SU-DHL-6 (cell line): ENCODE measurements at regions not wholly inside any gene's neighbourhood (a gene's known extent, or its start where the extent isn't known, plus 50 kb on each side); places are given as distances from the start of the nearest gene placed in this dataset.

Source experiments
- CTCF ChIP-seq: fragments of 200-600 bp; sonication (generic); IDR thresholded peaks from one replicate; pipeline ENCODE4 v1.5.1; 2017; ENCODE audit warnings: antibody characterized with exemption, mild to moderate bottlenecking, low read length, moderate library complexity; ENCODE audit not compliant: insufficient read depth, poor library complexity, severe bottlenecking
- EZH2phosphoT487 ChIP-seq: fragments of 200-600 bp; sonication (generic), shearing (Covaris generic); conservative IDR thresholded peaks from 2 replicates; pipeline ENCODE4 v1.6.1; 2018; ENCODE audit warnings: mild to moderate bottlenecking, antibody characterized with exemption, low read length, moderate library complexity, mixed read lengths

- TF ChIP-seq CTCF (no peak), EZH2phosphoT487 (no peak)
Observed at GRCh38 chr1:245054507-245055270, 100.1 kb upstream of the KIF26B start.
